GM21528 (cell line): ENCODE measurements at regions not wholly inside any gene's neighbourhood (a gene's known extent, or its start where the extent isn't known, plus 50 kb on each side); places are given as distances from the start of the nearest gene placed in this dataset.

Experiments
- ATAC-seq: cut with Tn5 transposase; IDR thresholded peaks from one replicate; pipeline ENCODE4 v1.9.1; 2021; ENCODE audit warnings: mild to moderate bottlenecking, moderate library complexity; ENCODE audit not compliant: unreplicated experiment, low FRiP score

DNA sequence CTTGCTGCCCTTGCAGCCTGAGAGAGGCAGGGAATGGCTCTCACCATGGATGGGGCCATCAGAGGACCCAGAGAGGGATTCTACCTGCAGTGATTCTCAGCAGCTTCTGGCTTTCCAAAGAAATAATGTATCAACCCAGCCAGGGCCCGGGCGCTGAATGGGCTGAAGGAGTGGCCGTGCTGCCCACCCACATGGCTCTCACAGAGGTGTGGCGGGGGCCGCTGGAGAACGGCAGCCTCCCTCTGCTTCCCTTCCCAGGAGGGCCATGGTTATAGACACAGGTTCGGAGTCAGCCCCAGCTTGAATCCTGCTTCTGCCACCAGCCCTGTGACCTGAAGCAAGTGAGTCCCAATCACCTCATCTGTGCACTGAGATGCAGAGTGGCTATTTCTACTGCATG, 82.7 kb downstream of the THAP12 start:
- no peak for ATAC-seq

DNA sequence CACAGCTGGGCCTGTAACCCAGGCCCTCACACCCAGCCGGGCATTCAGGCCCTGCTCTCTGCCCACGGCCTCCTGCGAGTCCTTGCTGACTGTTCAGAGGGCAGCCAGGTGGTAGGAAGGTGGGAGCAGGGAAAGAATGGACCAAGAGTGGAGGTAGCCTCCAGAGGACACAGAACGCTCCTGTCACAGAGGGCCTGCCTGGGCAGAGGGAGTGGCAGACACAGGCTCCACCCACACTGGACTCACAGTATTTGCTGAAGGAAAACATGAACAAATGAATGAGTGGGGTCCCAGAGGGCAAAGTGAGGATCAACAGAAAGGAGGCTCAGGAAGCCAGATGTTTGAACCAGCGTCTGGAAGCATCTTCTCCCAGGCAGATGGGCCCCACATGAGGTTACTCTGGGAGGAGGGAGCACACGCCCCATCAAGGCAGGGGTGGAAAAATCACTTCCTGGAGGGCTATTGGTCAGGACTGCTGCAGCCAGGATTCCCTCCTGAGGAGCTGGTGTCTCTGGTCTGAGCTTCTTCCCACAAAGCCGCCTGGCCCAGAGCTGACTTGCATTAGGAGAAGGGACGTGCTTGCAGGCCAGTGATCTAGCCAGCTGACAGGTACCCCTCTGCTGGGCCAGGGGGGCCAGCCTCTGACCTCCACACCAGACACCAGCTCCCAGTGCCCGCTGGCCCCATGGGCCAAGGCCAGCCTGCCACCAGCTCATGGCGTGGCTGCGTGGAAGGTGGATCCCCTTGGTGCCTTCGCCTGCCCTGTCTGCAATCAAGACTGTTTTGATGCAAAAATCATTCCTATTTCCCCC, 84.0 kb downstream of the THAP12 start:
- ATAC-seq: no peak

DNA sequence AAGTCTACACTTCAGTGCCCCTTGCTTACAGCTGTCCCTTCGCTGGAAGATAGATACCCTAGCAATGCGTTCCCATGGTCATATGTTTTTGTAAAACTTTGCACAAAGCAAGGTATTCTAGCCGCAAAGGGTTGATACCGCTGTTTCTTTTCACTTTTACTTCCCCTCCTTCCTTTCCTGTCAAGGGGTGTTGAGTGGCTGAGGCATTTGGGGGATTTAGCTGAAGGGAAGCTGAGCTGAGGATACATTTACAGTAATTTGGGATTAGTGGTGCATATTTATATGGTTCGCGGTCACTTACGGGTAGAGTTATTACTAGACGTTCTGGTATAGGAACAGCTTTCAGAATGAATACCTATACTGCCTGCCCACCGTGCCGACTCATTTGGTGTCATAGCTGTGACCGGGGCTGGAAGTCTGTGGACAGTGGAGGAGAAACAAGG, 86.9 kb upstream of the WNT11 start:
- ATAC-seq: peak; percentile 55

DNA sequence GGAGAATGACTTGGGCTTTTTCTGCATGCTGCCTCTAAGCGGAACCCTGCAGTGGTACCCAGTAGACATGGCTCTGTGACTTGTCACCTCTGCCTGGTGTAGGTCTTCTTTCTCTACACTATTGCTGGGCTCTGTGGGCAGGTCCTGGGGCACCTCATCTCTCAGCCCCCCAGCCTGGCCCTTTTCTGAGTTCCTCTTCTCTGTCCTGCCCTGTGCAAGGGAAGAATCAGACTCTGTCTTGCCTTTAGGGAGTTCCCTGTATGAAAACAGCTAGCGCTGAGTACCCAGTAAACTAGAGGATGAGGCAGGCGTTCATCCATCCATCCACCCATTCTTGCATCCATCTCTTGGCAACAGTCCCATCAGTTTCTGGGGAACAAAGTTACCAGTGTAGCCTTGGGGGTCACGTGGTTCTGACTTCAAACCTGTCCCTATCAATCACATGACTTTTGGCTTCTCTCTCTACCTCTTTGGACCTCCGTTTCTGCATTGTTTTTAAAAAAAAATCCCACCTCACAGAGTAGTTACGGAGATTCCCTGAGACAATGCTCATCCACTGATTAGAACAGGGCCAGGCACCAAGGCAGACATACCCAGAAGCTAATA, 86.4 kb upstream of the WNT11 start:
- ATAC-seq: no peak

DNA sequence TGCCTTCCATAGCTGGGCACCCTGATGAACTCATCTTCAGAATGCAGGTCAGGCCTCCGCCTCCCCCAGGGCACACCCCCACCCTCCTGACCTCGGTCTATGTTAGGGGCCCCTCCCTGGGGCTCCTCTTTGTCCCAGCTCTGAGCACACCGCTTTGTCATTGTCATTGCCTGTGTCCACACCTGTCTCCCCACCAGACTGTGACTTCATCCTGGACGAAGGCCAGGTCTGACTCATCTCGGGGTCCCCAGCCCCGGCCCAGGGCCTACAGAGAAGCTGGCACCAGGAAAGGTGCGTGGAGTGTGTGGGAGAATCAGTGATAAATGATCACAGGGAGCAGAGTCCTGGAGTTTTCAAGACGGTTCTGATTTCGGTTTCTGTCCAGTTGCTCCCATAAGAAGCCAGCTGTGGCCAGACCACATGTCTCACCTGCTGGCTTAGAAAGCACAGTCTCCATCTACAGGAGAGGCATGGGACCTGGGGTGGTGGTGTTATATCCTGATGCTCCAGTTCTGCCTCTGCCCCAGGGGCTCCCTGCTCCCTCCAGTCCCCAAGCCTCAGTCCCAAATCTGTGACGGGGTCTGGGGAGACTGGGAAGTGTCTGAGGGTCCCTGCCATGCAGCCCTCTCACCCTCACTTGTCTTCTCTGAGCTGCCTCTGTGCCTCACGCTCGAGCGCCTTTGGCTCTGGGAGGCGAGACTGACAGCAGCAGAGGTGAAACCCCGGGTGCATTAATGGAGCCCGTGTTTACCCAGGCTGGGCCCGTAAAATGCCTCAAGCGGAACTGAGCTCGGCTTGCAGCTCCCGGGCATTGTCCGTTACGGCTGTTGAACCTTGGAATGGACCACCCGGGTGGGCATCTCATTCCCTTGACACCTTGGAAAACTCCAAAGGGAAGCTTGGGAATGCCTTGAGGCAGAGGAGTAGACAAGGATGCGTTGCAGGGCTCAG, 85.5 kb upstream of the WNT11 start:
- ATAC-seq: no peak

DNA sequence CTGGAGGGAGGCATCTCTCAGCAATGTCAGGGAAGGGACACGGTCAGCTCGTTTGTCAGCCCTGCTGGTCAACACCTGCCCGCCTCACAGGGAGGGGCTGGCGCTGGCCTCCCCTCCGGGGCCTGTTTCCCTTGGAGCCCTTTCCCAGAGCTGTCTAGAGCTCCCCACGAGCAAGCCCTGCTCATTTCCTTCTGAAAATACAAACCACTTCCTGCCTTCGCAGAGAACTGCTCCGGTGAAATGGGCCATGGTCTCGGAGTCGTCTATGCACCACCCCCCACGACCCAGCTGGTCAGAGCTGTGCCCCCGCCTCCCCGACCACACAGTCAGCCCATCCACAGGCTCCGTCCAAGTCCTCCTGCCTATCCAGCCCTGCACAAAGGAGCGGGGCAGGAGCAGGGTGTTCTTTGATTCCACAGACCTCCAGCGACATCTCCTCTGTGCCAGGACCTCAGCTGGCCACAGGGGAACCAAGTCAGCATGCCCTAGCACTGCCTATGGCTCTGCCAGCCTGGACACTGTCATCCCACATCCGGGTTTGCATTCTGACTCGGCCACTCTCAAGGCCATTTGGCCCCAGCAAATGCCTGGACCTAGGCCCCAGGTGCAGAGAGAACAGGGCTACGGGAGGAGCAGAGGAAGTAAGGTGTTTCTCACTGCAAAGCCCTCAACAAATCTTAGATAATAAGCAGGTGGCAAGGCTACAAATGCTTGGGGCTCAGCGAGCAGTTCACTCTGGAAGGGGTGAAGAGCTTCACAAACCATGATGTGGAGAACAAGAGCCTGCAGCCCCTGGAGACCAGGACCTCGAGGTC, 82.1 kb upstream of the WNT11 start:
- ATAC-seq: no peak

DNA sequence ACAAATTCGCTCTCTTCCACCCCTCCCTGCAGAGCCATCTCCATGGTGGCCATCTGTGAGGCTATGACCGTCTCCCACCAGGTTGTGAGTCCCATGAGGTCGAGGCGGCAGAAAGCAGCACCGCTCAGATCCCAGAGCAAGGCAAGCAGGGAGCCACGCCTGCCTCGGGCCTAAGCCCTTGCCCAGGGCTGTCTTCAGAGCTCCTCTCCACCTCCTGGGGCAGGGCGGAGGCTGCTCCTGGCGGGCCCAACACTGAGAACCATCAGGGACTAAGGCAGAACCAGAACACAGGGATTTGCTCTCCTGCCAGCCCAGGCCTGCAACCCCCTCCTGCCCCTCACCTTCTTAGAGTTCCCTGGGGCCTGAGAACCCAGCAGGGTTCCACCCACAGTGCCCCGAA, 80.9 kb upstream of the WNT11 start:
- ATAC-seq: no peak

DNA sequence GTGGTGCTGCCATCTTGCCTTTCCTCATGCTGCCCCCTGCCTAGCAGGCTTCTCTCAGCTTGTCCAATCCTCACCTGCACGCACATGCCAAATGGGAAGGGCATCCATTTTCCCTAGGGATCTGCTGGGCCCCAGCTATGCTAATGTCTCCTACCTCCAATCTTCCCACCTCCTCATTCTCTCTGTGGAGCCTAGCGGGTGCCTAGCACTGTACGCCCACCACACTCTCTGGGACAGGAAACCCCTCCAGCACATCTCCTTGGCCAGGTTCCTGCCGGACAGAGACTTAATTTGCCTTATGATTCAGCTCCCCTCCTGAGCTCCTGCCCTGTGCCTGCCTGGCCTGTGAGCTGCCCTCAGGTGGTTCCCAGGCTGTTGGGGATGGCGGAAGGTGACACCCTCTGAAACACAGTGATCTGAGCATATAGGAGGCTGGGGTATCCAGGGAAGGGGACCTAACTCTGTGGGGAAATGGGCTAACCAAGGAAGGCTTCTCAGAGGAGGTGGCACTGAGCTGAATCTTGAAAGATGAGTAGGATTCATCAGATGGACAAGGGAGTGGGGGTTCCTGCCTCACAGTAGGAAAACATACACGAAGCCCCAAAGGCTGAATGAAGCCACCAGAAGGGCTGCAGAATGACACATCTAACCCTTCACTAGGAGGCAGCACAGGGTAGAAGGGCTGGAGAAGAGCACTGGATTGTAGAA, 79.2 kb upstream of the WNT11 start:
- ATAC-seq: no peak

DNA sequence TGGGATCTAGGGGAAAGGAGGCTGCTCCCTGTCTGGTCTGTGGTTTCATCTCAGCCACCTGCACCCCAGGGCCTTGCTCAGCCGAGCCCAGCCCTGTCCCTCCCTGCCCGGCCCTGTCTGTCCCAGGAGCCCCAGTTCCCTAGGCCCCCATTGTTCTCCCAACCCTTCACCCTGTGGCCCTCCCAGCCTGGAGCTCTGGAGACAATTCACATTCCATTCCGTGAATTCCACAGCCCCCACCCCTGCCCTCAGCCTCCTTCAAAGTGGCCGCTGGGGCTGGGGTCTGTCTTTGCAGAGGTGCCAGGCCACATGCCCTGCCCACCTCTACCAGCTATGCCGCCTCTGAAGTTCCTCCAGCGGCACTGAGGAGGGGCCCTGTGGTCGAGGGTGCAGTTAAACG, 77.9 kb upstream of the WNT11 start:
- ATAC-seq: no peak

DNA sequence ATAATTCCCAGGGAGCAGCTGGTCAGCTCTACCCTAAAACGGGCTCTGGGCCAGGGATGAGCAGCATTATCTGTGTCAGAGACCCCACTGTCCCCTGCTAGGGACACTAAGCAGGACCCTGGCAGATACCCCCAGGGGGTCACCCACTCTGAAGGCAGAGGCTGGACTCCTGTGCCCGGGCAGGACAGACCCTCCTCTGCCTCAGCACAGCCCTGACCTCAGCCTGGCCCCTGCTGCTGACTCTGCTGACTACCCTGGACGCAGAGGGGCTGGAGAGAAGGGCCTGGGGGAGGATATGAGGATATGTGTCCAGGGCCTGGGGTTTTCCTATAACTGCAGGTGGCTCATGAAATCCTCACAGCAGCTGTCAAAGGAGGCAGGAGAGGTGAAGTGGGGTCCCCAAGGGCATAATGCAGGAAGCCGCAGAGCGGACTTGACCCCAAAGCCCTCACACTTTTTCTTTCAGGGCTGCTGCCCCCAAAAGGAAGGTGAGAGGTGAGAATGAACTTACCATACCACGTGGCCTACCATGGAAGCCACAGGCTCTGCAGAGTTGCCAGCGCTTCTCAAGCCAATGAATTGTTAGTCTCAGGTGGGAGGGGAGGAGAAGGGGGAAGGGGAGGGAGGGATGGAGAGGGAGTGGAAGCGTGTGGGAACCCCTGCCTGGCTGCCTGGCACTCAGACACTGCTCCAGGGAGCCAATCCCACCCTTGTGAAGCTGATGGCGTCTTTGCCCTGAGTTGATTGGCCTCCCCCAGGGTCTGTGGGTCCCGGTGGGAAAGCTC, 76.7 kb upstream of the WNT11 start:
- ATAC-seq: no peak

DNA sequence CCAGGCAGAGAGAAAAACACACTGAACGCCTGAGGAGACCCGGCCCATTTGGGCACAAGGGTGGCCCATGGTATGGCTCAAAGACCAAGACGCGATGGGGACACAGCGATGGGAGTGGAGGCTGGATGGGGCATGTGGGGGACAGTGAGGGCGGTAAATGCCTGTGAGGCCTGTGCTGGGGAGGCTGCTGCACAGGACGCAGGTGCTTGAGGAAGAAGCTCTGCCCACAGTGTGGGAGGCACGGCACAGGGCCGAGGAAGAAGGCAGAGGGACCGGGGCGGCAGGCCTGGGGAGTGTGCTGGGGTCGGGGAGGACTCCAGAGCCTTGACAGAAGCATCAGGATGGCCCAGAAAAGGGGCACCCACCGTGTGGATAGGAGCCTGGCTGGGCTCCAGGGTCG, 75.9 kb upstream of the WNT11 start:
- ATAC-seq: no peak

DNA sequence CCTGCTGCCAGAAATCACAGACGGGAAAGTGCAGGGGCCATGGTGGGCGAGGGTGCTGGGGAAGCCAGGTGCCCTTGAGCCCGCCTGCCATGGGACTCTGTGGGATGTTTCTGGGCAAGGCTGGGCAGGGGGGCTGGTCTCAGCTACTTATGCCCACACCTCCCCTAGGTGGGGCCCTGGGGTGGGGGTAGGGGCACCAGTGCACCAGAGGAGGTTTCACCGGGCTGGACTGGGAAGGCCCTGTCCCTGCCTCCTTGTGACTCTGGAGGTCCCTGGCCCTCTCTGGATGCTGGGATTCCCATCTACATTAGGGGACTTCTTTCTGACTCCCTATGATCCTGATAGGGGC, 75.2 kb upstream of the WNT11 start:
- ATAC-seq: no peak

DNA sequence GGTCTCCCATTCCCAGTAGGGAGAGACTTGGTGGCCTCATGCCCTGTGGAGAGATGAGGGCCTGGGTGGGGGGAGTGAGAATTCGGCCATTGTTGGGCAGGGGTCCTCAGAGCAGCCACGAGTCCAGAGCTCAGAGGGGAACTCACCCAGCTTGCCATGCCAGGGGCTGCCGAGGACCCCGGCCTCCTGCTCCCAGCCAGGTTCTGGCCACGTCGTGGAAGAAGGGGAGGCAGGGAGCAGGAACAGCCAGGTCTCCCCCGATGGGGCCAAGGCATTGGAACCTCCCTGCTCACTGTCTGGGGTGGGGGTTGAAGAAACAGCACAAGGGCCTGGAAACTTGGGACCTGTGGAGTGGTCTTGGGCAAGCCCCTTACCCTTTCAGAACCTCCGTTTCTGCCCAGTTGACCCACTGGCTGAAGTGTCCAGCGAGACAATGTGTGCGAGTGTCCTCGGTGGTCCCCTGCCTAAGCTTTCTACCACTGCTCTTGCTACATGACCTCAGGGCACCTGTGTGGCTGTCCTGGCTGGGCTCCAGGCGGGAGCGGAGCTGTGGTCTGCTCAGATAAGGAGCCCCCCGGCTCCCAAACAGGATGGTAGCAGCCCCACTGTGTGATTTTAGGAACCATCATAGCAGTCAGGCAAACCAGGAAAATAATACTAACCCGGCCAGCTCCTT, 74.7 kb upstream of the WNT11 start:
- ATAC-seq: no peak

DNA sequence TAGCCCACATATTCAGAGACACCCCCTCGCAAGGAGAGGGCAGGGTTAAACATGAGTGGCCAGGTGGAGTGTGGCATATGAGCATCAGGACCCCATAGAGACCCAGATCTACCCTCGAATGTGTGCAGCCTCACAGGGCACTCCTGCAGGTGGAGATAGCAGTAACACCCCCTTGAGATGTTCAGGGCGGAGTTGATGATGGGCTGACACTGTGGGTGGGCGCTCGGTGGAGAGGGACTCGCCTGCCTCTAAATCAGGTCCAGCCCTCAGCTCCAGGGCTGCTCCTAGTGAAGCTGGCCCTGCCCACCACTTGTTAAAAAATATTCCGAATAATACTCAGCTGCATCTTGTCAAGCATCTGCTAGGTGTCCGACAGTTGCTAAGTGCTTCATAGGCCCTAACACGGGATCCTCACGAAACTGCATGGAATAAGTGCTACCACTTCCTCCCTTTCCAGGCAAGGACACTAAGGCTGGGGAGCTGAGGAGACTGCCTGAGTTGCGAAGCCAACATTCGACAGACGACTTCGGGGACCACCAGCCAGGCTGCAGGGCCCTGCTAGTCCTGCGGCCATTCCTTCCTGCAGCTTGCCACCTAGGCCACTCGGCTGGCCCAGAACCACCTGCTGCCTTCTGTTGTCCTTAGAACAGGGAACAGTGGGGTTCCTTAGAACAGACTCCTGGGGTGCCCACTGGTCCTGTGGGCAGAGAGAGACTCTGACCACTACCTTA, 74.0 kb upstream of the WNT11 start:
- ATAC-seq: no peak

DNA sequence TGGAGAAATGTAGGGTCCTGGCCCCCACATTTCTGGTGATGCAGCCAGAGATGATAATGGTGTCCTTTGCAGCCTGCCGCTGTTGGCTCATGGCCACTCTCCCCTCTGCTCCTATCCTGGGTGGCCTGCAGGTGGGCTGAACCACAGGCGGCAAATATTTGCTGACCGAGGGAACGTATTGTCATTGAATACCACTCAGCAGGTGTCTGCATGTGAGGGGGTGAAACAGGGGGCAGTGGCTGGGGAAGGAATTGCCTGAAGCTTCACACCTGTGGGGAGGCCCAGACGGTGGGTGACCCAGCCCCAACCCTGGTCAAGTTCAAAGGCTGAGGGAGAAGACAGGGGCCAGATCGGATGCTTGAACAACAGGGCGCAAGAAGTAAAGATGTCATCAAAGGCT, 73.3 kb upstream of the WNT11 start:
- ATAC-seq: no peak

DNA sequence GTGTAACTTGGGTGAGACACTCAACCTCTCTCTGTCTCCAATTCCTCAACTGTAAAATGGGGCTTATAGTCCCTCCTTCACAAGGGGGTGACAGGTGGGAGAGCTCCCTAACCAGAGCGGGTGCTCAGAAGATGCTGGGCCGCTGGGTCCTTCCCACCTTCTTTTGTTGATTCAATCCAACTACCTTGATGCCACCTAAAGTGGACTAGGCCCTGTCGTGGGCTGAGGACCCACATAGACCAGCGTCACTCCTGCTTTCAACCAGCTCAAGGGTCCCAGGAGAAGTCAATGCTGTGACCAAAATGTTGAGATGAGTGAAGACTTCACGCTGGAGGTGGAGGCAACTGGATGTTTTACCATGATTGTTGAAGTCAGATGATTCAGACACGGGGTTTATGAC, 72.7 kb upstream of the WNT11 start:
- no peak for ATAC-seq

DNA sequence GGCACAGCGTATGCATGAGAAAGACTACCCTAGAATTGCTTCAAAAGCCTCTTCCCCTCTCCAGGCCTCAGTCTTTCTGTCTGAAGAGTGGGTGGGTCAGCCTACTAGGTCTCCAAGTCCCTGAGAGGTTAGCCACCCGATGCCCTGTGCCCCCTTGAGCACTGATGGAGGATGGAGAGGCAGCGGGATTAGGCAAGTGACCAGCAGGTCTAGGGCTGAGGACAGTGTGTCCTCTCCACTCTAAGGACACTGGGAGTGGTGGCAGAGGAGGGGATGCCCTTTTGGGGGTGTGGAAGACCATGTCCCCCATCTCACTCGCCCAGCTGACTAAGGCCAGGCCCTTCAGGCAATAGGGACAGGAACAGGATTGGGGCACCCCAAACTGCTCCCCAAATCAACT, 72.2 kb upstream of the WNT11 start:
- ATAC-seq: no peak
